GM23338 (cell line): ENCODE measurements at regions not wholly inside any gene's neighbourhood (a gene's known extent, or its start where the extent isn't known, plus 50 kb on each side); places are given as distances from the start of the nearest gene placed in this dataset.

Experiments
- ATAC-seq: fragments of 200-7000 bp; cut with Tn5 transposase; 3 replicates; pipeline ENCODE4 v1.9.1; 2020
- DNase-seq: peaks from one replicate; pipeline ENCODE4 v3.0.0-alpha.2; 2015; ENCODE audit warnings: low spot score
- H2AFZ ChIP-seq: fragments of 200-600 bp; sonication (generic); 2 replicates; pipeline ENCODE4 v1.8.0; 2016; ENCODE audit warnings: antibody characterized with exemption, mild to moderate bottlenecking, moderate library complexity
- H3F3A ChIP-seq: fragments of 200-600 bp; sonication (generic); replicated peaks from 2 replicates; pipeline ENCODE4 v1.8.0; 2017; ENCODE audit warnings: antibody characterized with exemption, mixed run types, low read depth
- H3K27ac ChIP-seq: fragments of 200-600 bp; sonication (generic); 2 replicates; pipeline ENCODE4 v1.6.1; 2016; ENCODE audit warnings: low read depth
- H3K27me3 ChIP-seq: fragments of 200-600 bp; sonication (generic); 2 replicates; pipeline ENCODE4 v1.8.0; 2016; ENCODE audit warnings: mild to moderate bottlenecking, mixed run types, moderate library complexity; ENCODE audit not compliant: insufficient read depth
- H3K36me3 ChIP-seq: fragments of 200-600 bp; sonication (generic); 2 replicates; pipeline ENCODE4 v1.8.0; 2016; ENCODE audit warnings: mild to moderate bottlenecking; ENCODE audit not compliant: insufficient read depth
- H3K4me1 ChIP-seq: fragments of 200-600 bp; sonication (generic); 2 replicates; pipeline ENCODE4 v1.8.0; 2016; ENCODE audit warnings: mild to moderate bottlenecking, moderate library complexity; ENCODE audit not compliant: insufficient read depth
- H3K4me2 ChIP-seq: fragments of 200-600 bp; sonication (generic); 2 replicates; pipeline ENCODE4 v1.7.1; 2017; ENCODE audit warnings: mixed run types
- H3K4me3 ChIP-seq: fragments of 200-600 bp; sonication (generic); 2 replicates; pipeline ENCODE4 v1.6.1; 2016; ENCODE audit warnings: mixed run types
- H3K79me2 ChIP-seq: fragments of 200-600 bp; sonication (generic); replicated peaks from 2 replicates; pipeline ENCODE4 v1.8.0; 2017; ENCODE audit warnings: mild to moderate bottlenecking; ENCODE audit not compliant: insufficient read depth
- H3K9me2 ChIP-seq: fragments of 200-600 bp; sonication (generic); 2 replicates; pipeline ENCODE4 v1.8.0; 2017; ENCODE audit not compliant: insufficient read depth
- H4K20me1 ChIP-seq: fragments of 200-600 bp; sonication (generic); replicated peaks from 2 replicates; pipeline ENCODE4 v1.8.0; 2017; ENCODE audit warnings: mild to moderate bottlenecking; ENCODE audit not compliant: insufficient read depth
- H3K27ac Mint-ChIP-seq: 2 replicates; pipeline ENCODE4 v1.8.0; 2020; ENCODE audit warnings: inconsistent platforms, mild to moderate bottlenecking, moderate library complexity, mixed read lengths
- H3K27me3 Mint-ChIP-seq: 3 replicates; pipeline ENCODE4 v1.8.0; 2022; ENCODE audit warnings: low read depth, mild to moderate bottlenecking, moderate library complexity, mixed read lengths, inconsistent platforms; ENCODE audit not compliant: insufficient read depth, poor library complexity
- H3K36me3 Mint-ChIP-seq: 3 replicates; pipeline ENCODE4 v1.8.0; 2021; ENCODE audit warnings: low read depth, mild to moderate bottlenecking, inconsistent platforms, moderate library complexity, mixed read lengths
- H3K4me1 Mint-ChIP-seq: 3 replicates; pipeline ENCODE4 v1.8.0; 2020; ENCODE audit warnings: mild to moderate bottlenecking, inconsistent platforms, mixed read lengths
- H3K4me3 Mint-ChIP-seq: 3 replicates; pipeline ENCODE4 v1.8.0; 2021; ENCODE audit warnings: moderate library complexity, mild to moderate bottlenecking, inconsistent platforms, mixed read lengths
- H3K9me3 Mint-ChIP-seq: 3 replicates; pipeline ENCODE4 v1.8.0; 2020; ENCODE audit warnings: moderate library complexity, mild to moderate bottlenecking, inconsistent platforms, mixed read lengths
- CTCF ChIP-seq, 2 experiments: fragments of 200-600 bp in 1 of 2; sonication (generic) in 1 of 2; conservative IDR thresholded peaks; 2 replicates each; pipeline versions ENCODE4 v1.5.1 to v1.6.1; 2016 to 2017; ENCODE audit warnings: antibody characterized with exemption in 2 of 2, low read depth in 2 of 2, mild to moderate bottlenecking in 2 of 2, moderate library complexity in 1 of 2
- ETS1 ChIP-seq: IDR thresholded peaks from 2 replicates; pipeline ENCODE4 v1.6.1; 2016; ENCODE audit warnings: antibody characterized with exemption
- EZH2 ChIP-seq: fragments of 200-600 bp; sonication (generic); IDR thresholded peaks from one replicate; pipeline ENCODE4 v1.8.0; 2017; ENCODE audit warnings: antibody characterized with exemption, mild to moderate bottlenecking, low read depth; ENCODE audit not compliant: unreplicated experiment
- EZH2phosphoT487 ChIP-seq: fragments of 200-600 bp; sonication (generic); IDR thresholded peaks from one replicate; pipeline ENCODE4 v1.8.1; 2018; ENCODE audit warnings: antibody characterized with exemption; ENCODE audit not compliant: unreplicated experiment
- JUNB ChIP-seq: IDR thresholded peaks from one replicate; pipeline ENCODE4 v1.6.1; 2016; ENCODE audit warnings: antibody characterized with exemption; ENCODE audit not compliant: unreplicated experiment
- NANOG ChIP-seq: IDR thresholded peaks from 2 replicates; pipeline ENCODE4 v1.6.1; 2016; ENCODE audit warnings: antibody characterized with exemption, borderline replicate concordance
- REST ChIP-seq: IDR thresholded peaks from one replicate; pipeline ENCODE4 v1.6.1; 2018; ENCODE audit warnings: antibody characterized with exemption; ENCODE audit not compliant: unreplicated experiment
- STAT1 ChIP-seq: IDR thresholded peaks from one replicate; pipeline ENCODE4 v1.6.1; 2016; ENCODE audit warnings: antibody characterized with exemption; ENCODE audit not compliant: unreplicated experiment
- ZNF114 ChIP-seq: fragments of 250-450 bp; sonication (Bioruptor Pico); IDR thresholded peaks from 2 replicates; pipeline ENCODE4 v1.5.0; 2020; ENCODE audit warnings: mild to moderate bottlenecking, moderate library complexity
- ZNF331 ChIP-seq: fragments of 250-450 bp; sonication (Bioruptor Pico); IDR thresholded peaks from 2 replicates; pipeline ENCODE4 v1.5.0; 2020; ENCODE audit warnings: low read depth, mild to moderate bottlenecking, moderate library complexity

- DNase-seq (peak; percentile 43), ATAC-seq (peak; percentile 49)
- TF ChIP-seq NANOG = no peak
- TF ChIP-seq EZH2phosphoT487 = peak; percentile 19
- peak; percentile 69 for TF ChIP-seq EZH2
- H3K27ac ChIP-seq = no peak overlapping the region
- Mint-ChIP-seq H3K4me1 (peaks cover 8% of the 10 kb centered on the region), H3K4me3 (peak overlapping the region; percentile 78), H3K27me3 (peaks cover 58% of the 10 kb centered on the region), H3K9me3 (no peaks in the 10 kb centered on the region; the same call in 2 of the 3 replicates), H3K27ac (no peak overlapping the region), H3K36me3 (no peaks in the 10 kb centered on the region; the same call in 2 of the 3 replicates)
- no peaks in the 10 kb centered on the region for H3K36me3 ChIP-seq
- H3K9me2 ChIP-seq = no peaks in the 10 kb centered on the region
- no peaks in the 10 kb centered on the region for H3K79me2 ChIP-seq
- H3F3A ChIP-seq = no peaks in the 10 kb centered on the region
- H4K20me1 ChIP-seq = peaks cover 4% of the 10 kb centered on the region
- peak overlapping the region; percentile 70 for H3K4me3 ChIP-seq
- H3K4me1 ChIP-seq = no peaks in the 10 kb centered on the region
- peaks cover 97% of the 10 kb centered on the region for H3K27me3 ChIP-seq
- peak overlapping the region; percentile 86 for H3K4me2 ChIP-seq
- peak overlapping the region; percentile 88 for H2AFZ ChIP-seq
These were observed 56.5 kb upstream of the PCGF5 start for GRCh38 chr10:91163869-91164474.

GRCh38 chr10:91164520-91165065 is 55.9 kb upstream of the PCGF5 start:
- H3K27me3 ChIP-seq = peaks cover 91% of the 10 kb centered on the region
- H3K36me3 ChIP-seq = no peaks in the 10 kb centered on the region
- H2AFZ ChIP-seq = no peak overlapping the region
- peaks cover 58% of the 10 kb centered on the region for H3K27me3 Mint-ChIP-seq
- H3K4me2 ChIP-seq = peak overlapping the region; percentile 86
- peak overlapping the region; percentile 70 for H3K4me3 ChIP-seq
- no peaks in the 10 kb centered on the region for H3K79me2 ChIP-seq
- peak overlapping the region; percentile 78 for H3K4me3 Mint-ChIP-seq
- no peaks in the 10 kb centered on the region for H3F3A ChIP-seq
- ATAC-seq = no peak
- no peak for TF ChIP-seq NANOG
- no peak for TF ChIP-seq ZNF114 (CRISPR knock-in tag)
- no peak for TF ChIP-seq STAT1
- TF ChIP-seq ZNF331 = no peak
- no peak for TF ChIP-seq ETS1
- TF ChIP-seq REST = no peak
- no peak for TF ChIP-seq EZH2
- no peak for TF ChIP-seq JUNB
- no peak for TF ChIP-seq CTCF (conservative IDR thresholded peaks at IDR 0.05; ENCODE audit: low read depth in 2 of 2)
- no peak overlapping the region for H3K27ac Mint-ChIP-seq
- DNase-seq = no peak
- no peaks in the 10 kb centered on the region; the same call in 2 of the 3 replicates for H3K36me3 Mint-ChIP-seq
- H4K20me1 ChIP-seq = peaks cover 4% of the 10 kb centered on the region
- H3K4me1 Mint-ChIP-seq = peaks cover 8% of the 10 kb centered on the region
- no peak overlapping the region for H3K27ac ChIP-seq
- no peaks in the 10 kb centered on the region for H3K4me1 ChIP-seq
- no peaks in the 10 kb centered on the region for H3K9me2 ChIP-seq
- H3K9me3 Mint-ChIP-seq = no peaks in the 10 kb centered on the region; the same call in 2 of the 3 replicates
